HL-60 (cell line): ENCODE measurements at regions not wholly inside any gene's neighbourhood (a gene's known extent, or its start where the extent isn't known, plus 50 kb on each side); places are given as distances from the start of the nearest gene placed in this dataset.

Experiments used
- DNase-seq, 2 experiments: peaks; one replicate each; pipeline ENCODE4 v3.0.0-alpha.2; 2010 to 2020; ENCODE audit warnings: low read depth in 1 of 2, low spot score in 1 of 2
- H3K27ac ChIP-seq: fragments of 250-450 bp; sonication (Bioruptor Pico); replicated peaks from 2 replicates; pipeline ENCODE4 v1.5.1; 2020; ENCODE audit warnings: mild to moderate bottlenecking, moderate library complexity
- H3K27me3 ChIP-seq: fragments of 250-450 bp; sonication (Bioruptor Pico); 2 replicates; pipeline ENCODE4 v1.5.1; 2021; ENCODE audit warnings: mild to moderate bottlenecking, moderate library complexity; ENCODE audit not compliant: insufficient read depth, poor library complexity, severe bottlenecking
- H3K4me3 ChIP-seq: replicated peaks from 2 replicates; pipeline ENCODE4 v1.5.1; 2011; ENCODE audit warnings: mild to moderate bottlenecking, control low read depth, low read length; ENCODE audit not compliant: insufficient read depth
- CTCF ChIP-seq: IDR thresholded peaks from one replicate; pipeline ENCODE4 v1.5.1; 2011; ENCODE audit warnings: low read length, control low read depth, inconsistent platforms; ENCODE audit not compliant: insufficient read depth
- GABPA ChIP-seq: IDR thresholded peaks from 2 replicates; pipeline ENCODE4 v1.6.1; 2012; ENCODE audit warnings: low read depth
- POLR2AphosphoS5 ChIP-seq: IDR thresholded peaks from 2 replicates; pipeline ENCODE4 v1.6.1; 2012; ENCODE audit warnings: low read depth
- SPI1 ChIP-seq: IDR thresholded peaks from 2 replicates; pipeline ENCODE4 v1.6.1; 2012; ENCODE audit warnings: low read depth, mild to moderate bottlenecking, borderline replicate concordance
- TF ChIP-seq, protein P1 (sequence below): IDR thresholded peaks from 2 replicates; pipeline ENCODE4 v1.6.1; 2012; ENCODE audit warnings: low read depth; ENCODE audit not compliant: insufficient replicate concordance

- TF ChIP-seq SPI1 (no peak), GABPA (no peak), CTCF (no peak), POLR2AphosphoS5 (no peak)
- TF ChIP-seq, protein P1, sequence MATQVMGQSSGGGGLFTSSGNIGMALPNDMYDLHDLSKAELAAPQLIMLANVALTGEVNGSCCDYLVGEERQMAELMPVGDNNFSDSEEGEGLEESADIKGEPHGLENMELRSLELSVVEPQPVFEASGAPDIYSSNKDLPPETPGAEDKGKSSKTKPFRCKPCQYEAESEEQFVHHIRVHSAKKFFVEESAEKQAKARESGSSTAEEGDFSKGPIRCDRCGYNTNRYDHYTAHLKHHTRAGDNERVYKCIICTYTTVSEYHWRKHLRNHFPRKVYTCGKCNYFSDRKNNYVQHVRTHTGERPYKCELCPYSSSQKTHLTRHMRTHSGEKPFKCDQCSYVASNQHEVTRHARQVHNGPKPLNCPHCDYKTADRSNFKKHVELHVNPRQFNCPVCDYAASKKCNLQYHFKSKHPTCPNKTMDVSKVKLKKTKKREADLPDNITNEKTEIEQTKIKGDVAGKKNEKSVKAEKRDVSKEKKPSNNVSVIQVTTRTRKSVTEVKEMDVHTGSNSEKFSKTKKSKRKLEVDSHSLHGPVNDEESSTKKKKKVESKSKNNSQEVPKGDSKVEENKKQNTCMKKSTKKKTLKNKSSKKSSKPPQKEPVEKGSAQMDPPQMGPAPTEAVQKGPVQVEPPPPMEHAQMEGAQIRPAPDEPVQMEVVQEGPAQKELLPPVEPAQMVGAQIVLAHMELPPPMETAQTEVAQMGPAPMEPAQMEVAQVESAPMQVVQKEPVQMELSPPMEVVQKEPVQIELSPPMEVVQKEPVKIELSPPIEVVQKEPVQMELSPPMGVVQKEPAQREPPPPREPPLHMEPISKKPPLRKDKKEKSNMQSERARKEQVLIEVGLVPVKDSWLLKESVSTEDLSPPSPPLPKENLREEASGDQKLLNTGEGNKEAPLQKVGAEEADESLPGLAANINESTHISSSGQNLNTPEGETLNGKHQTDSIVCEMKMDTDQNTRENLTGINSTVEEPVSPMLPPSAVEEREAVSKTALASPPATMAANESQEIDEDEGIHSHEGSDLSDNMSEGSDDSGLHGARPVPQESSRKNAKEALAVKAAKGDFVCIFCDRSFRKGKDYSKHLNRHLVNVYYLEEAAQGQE, result no peak
- H3K4me3 ChIP-seq, result no peak overlapping the region
- no peak for DNase-seq
These were observed 293.5 kb downstream of the PTPRU start for GRCh38 chr1:29529677-29530278.

DNA sequence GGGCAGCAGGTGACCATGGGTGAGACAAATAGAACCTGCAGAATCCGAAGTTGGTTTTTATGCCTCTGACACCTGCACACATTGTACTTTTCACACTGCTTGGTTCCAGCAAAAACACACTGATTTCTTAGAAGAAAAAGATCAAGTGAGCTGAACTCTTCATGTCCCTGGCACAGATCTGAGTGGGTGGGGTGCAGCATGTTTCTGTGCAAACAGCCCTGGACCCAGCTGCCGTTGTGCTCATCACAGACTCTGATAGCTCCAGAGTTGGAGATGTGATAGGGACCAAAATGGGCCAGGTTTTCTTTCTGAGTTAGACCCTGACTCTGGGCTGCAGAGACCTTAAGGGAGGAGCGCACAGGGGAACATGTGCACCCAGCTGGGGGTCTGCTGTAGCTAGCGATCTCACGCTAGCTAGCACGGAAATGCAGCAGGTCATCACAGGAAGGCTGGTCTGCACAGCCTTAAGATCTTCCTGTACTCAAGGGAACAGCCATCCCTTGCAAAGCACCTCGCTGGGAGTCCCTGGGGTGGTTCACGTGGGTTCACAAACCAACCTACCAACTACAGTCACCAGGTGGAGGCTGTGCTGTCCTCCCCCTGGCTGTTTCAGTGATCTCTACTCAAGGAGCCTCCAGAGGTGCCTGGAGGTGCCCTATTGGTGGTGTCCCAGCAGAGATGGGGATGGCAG, 291.1 kb downstream of the PTPRU start:
- H3K4me3 ChIP-seq, result no peak overlapping the region
- H3K27me3 ChIP-seq, result no peaks in the 10 kb centered on the region
- TF ChIP-seq POLR2AphosphoS5 (no peak), GABPA (no peak), CTCF (no peak)
- TF ChIP-seq, protein P1, result no peak
- H3K27ac ChIP-seq, result no peak overlapping the region
- no peak for DNase-seq

More at GRCh38 chr1:29529677-29530278, 293.5 kb downstream of the PTPRU start:
- Histone ChIP-seq H3K27me3 (no peaks in the 10 kb centered on the region), H3K27ac (no peak overlapping the region)

DNA sequence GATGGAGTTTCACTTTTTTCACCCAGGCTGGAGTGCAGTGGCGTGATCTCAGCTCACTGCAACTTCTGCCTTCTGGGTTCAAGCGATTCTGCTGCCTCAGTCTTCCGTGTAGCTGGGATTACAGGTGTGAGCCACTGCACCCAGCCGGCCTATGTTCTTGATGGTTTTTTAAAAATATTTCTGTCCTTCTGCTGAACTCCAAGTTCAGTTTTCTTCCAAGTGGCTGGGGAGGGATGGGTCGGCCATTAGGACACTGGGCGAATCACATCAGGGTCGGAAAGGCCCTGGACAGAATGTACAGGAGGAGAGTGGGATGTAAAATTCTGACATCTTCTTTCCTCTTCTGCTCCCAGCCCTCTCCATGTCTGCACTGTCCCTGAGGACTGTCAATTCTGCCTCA, 289.6 kb downstream of the PTPRU start:
- TF ChIP-seq CTCF, result no peak
- Histone ChIP-seq H3K27ac (no peak overlapping the region), H3K4me3 (no peak overlapping the region), H3K27me3 (no peaks in the 10 kb centered on the region)
- DNase-seq, result no peak
